ENCODE measurements at regions not wholly inside any gene's neighbourhood (a gene's known extent, or its start where the extent isn't known, plus 50 kb on each side); places are given as distances from the start of the nearest gene placed in this dataset.

- no peak for TF ChIP-seq ZBTB40 (IDR thresholded peaks at IDR 0.05)
- TF ChIP-seq ZBTB40 (CRISPR knock-in tag; IDR thresholded peaks at IDR 0.05), result no peak
- TF ChIP-seq THYN1 (CRISPR knock-in tag; IDR thresholded peaks at IDR 0.05; ENCODE audit: borderline replicate concordance, low read depth), result no peak
- TF ChIP-seq ZNF737 (CRISPR knock-in tag; IDR thresholded peaks at IDR 0.05; ENCODE audit: borderline replicate concordance), result no peak
- no peak for TF ChIP-seq CHD2 (IDR thresholded peaks at IDR 0.05; ENCODE audit: low read depth, low read length)
- TF ChIP-seq ZKSCAN8 (CRISPR knock-in tag; IDR thresholded peaks at IDR 0.05; ENCODE audit: borderline replicate concordance), result no peak
- TF ChIP-seq ZNF253 (CRISPR knock-in tag; IDR thresholded peaks at IDR 0.05; ENCODE audit: borderline replicate concordance), result no peak
- no peak for TF ChIP-seq ZNF547 (CRISPR knock-in tag; IDR thresholded peaks at IDR 0.05)
- no peak for TF ChIP-seq AGO1 (IDR thresholded peaks at IDR 0.05; ENCODE audit: low read depth, low read length, poor library complexity, severe bottlenecking)
- TF ChIP-seq ZFP91 (CRISPR knock-in tag; IDR thresholded peaks at IDR 0.05; ENCODE audit: borderline replicate concordance), result no peak
- TF ChIP-seq, protein P1, sequence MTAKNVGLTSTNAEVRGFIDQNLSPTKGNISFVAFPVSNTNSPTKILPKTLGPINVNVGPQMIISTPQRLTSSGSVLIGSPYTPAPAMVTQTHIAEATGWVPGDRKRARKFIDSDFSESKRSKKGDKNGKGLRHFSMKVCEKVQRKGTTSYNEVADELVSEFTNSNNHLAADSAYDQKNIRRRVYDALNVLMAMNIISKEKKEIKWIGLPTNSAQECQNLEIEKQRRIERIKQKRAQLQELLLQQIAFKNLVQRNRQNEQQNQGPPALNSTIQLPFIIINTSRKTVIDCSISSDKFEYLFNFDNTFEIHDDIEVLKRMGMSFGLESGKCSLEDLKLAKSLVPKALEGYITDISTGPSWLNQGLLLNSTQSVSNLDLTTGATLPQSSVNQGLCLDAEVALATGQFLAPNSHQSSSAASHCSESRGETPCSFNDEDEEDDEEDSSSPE (CRISPR knock-in tag; IDR thresholded peaks at IDR 0.05), result no peak
- no peak for TF ChIP-seq REPIN1 (CRISPR knock-in tag; IDR thresholded peaks at IDR 0.05; ENCODE audit: borderline replicate concordance, low read depth)
- no peak for TF ChIP-seq ZNF772 (CRISPR knock-in tag; IDR thresholded peaks at IDR 0.05)
- TF ChIP-seq, protein P2, sequence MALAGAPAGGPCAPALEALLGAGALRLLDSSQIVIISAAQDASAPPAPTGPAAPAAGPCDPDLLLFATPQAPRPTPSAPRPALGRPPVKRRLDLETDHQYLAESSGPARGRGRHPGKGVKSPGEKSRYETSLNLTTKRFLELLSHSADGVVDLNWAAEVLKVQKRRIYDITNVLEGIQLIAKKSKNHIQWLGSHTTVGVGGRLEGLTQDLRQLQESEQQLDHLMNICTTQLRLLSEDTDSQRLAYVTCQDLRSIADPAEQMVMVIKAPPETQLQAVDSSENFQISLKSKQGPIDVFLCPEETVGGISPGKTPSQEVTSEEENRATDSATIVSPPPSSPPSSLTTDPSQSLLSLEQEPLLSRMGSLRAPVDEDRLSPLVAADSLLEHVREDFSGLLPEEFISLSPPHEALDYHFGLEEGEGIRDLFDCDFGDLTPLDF (CRISPR knock-in tag; IDR thresholded peaks at IDR 0.05), result no peak
These were observed 473.0 kb upstream of the TNP1 start (continued) for GRCh38 chr2:217332866-217333265.
